ENCODE measurements at regions not wholly inside any gene's neighbourhood (a gene's known extent, or its start where the extent isn't known, plus 50 kb on each side); places are given as distances from the start of the nearest gene placed in this dataset.

GRCh38 chr13:81636120-81636519 lies 1295.2 kb upstream of the SPRY2 start:
- no peaks in the 10 kb centered on the region for H3K36me3 ChIP-seq (ENCODE audit: control insufficient read depth in 2 of 2, insufficient read depth in 2 of 2, low read length in 1 of 2)
- no peaks in the 10 kb centered on the region for H3K4me1 ChIP-seq (ENCODE audit: control insufficient read depth, insufficient read depth, low read length)
- RAD21 ChIA-PET (ENCODE audit: unreplicated experiment) = no interaction called here
- no peaks in the 10 kb centered on the region for H3K79me2 ChIP-seq (ENCODE audit: control insufficient read depth, insufficient read depth, low read length)
- POLR2A ChIA-PET = no interaction called here
- no peak overlapping the region for H3K4me2 ChIP-seq (ENCODE audit: control insufficient read depth, insufficient read depth)
- H4K20me1 ChIP-seq (ENCODE audit: control insufficient read depth, insufficient read depth) = no peaks in the 10 kb centered on the region
- ATAC-seq (no peak), DNase-seq (ENCODE audit: low read depth, low spot score) (no peak), FAIRE-seq (no peak)
- H3K4me3 ChIP-seq = no peak overlapping the region
- intact Hi-C loops (cut with micrococcal nuclease; ENCODE audit: unreplicated experiment) (no loop called here), in situ Hi-C loops (cut with MboI) (no loop called here)
- no TSS peak for BruUV-seq (replicated peaks)
- no peak overlapping the region for H3K9ac ChIP-seq (ENCODE audit: control insufficient read depth, insufficient read depth, low read length)
- SMC1A ChIA-PET (ENCODE audit: uncharacterized antibody, unreplicated experiment) = interaction anchor here (1.7 kb wide), 1 partner anchor 13 kb away, joined by 6 read pairs; no protein-coding TSS in a partner anchor
- no peak overlapping the region for H2AFZ ChIP-seq (ENCODE audit: control insufficient read depth, low read depth, low read length)
- no peaks in the 10 kb centered on the region for H3K27me3 ChIP-seq (replicated peaks in 1 of 2; ENCODE audit: control insufficient read depth in 2 of 2, insufficient read depth in 2 of 2, low read length in 1 of 2)
- H3K27ac ChIP-seq (ENCODE audit: control insufficient read depth, insufficient read depth) = no peak overlapping the region
- TF ChIP-seq TCF7 (IDR thresholded peaks at IDR 0.05; ENCODE audit: borderline replicate concordance) = no peak
- CTCF ChIA-PET = interaction anchor here (1.8 kb wide), 1 partner anchor 236 kb away, joined by 4 read pairs; no protein-coding TSS in a partner anchor
- H3K9me3 ChIP-seq (replicated peaks; ENCODE audit: control insufficient read depth, insufficient read depth, low read length) = no peaks in the 10 kb centered on the region

GRCh38 chr13:81615031-81615430 lies 1274.1 kb upstream of the SPRY2 start:
- no peak overlapping the region for H3K4me3 ChIP-seq
- intact Hi-C loops (cut with micrococcal nuclease; ENCODE audit: unreplicated experiment) = no loop called here
- no peaks in the 10 kb centered on the region for H4K20me1 ChIP-seq (ENCODE audit: control insufficient read depth, insufficient read depth)
- H3K9me3 ChIP-seq (replicated peaks; ENCODE audit: control insufficient read depth, insufficient read depth, low read length) = no peaks in the 10 kb centered on the region
- WGBS (ENCODE audit: insufficient coverage, insufficient replicate concordance, low lambda C conversion rate, missing lambda C conversion rate) = 38% methylated on average over 2 of the region's 2 CpGs
- ChIA-PET SMC1A (ENCODE audit: uncharacterized antibody, unreplicated experiment) (no interaction called here), POLR2A (no interaction called here), RAD21 (ENCODE audit: unreplicated experiment) (no interaction called here), CTCF (interaction anchor here (0.5 to 1.7 kb wide), 4 partner anchors 9 to 444 kb away, joined by 3 to 6 read pairs (median 4); no protein-coding TSS in a partner anchor)
- no peak for DNase-seq (ENCODE audit: low read depth, low spot score)
- no peak for FAIRE-seq
- H3K4me1 ChIP-seq (ENCODE audit: control insufficient read depth, insufficient read depth, low read length) = no peaks in the 10 kb centered on the region
- H3K79me2 ChIP-seq (ENCODE audit: control insufficient read depth, insufficient read depth, low read length) = no peaks in the 10 kb centered on the region
- no peaks in the 10 kb centered on the region for H3K36me3 ChIP-seq (ENCODE audit: control insufficient read depth in 2 of 2, insufficient read depth in 2 of 2, low read length in 1 of 2)
- in situ Hi-C loops (cut with MboI) = no loop called here
- no TSS peak for BruUV-seq (replicated peaks)
- H3K4me2 ChIP-seq (ENCODE audit: control insufficient read depth, insufficient read depth) = no peak overlapping the region
- no peak overlapping the region for H3K27ac ChIP-seq (ENCODE audit: control insufficient read depth, insufficient read depth)
- no peak overlapping the region for H2AFZ ChIP-seq (ENCODE audit: control insufficient read depth, low read depth, low read length)
- no peak for ATAC-seq
- H3K9ac ChIP-seq (ENCODE audit: control insufficient read depth, insufficient read depth, low read length) = no peak overlapping the region
- no peaks in the 10 kb centered on the region for H3K27me3 ChIP-seq (replicated peaks in 1 of 2; ENCODE audit: control insufficient read depth in 2 of 2, insufficient read depth in 2 of 2, low read length in 1 of 2)
- TF ChIP-seq CHD4 (IDR thresholded peaks at IDR 0.05) (no peak), CREB1 (IDR thresholded peaks at IDR 0.05; ENCODE audit: low read depth) (no peak), FOXM1 (IDR thresholded peaks at IDR 0.05; ENCODE audit: low read depth, low read length) (no peak), SUPT20H (IDR thresholded peaks at IDR 0.05; ENCODE audit: borderline replicate concordance, control insufficient read depth, low read depth, low read length) (no peak), RBBP5 (conservative IDR thresholded peaks at IDR 0.05) (no peak), CBFB (IDR thresholded peaks at IDR 0.05; ENCODE audit: low read depth) (no peak), MTA3 (IDR thresholded peaks at IDR 0.05; ENCODE audit: borderline replicate concordance, low read length) (no peak), ZNF24 (IDR thresholded peaks at IDR 0.05) (no peak), JUNB (IDR thresholded peaks at IDR 0.05) (no peak), STAT3 (IDR thresholded peaks at IDR 0.05; ENCODE audit: low read depth, low read length) (no peak), SREBF2 (IDR thresholded peaks at IDR 0.05; ENCODE audit: low read length) (no peak), BACH1 (IDR thresholded peaks at IDR 0.05; ENCODE audit: borderline replicate concordance) (no peak), NR2C2 (IDR thresholded peaks at IDR 0.05; ENCODE audit: borderline replicate concordance, control insufficient read depth, insufficient read length, low read depth) (no peak), TCF7 (IDR thresholded peaks at IDR 0.05; ENCODE audit: borderline replicate concordance) (no peak), ZNF687 (IDR thresholded peaks at IDR 0.05) (no peak), TARDBP (IDR thresholded peaks at IDR 0.05; ENCODE audit: borderline replicate concordance) (no peak), JUND (IDR thresholded peaks at IDR 0.05; ENCODE audit: low read depth, low read length) (no peak), ZNF207 (IDR thresholded peaks at IDR 0.05; ENCODE audit: borderline replicate concordance) (no peak)

All from GM12878 (cell line).